Activated CD8-positive, alpha-beta memory T cell treated with anti-CD3 and anti-CD28 coated beads, Interleukin-2, amount 10 ng/mL, durations not matched to agents 7 days and 5 days (primary cell): ENCODE measurements at regions not wholly inside any gene's neighbourhood (a gene's known extent, or its start where the extent isn't known, plus 50 kb on each side); places are given as distances from the start of the nearest gene placed in this dataset.

Experiments used
- ATAC-seq: fragments of 150-1000 bp; cut with Tn5 transposase; one replicate; pipeline ENCODE4 v1.10.0; 2021; ENCODE audit warnings: moderate library complexity
- CTCF ChIA-PET: fragments of 350-600 bp; sonication (Branson Sonifier 250); formaldehyde crosslinking; loops from one replicate; lab custom pipeline; 2021; ENCODE audit warnings: antibody characterized with exemption; lab: Charles Lee
- DNase-seq: peaks from one replicate; pipeline ENCODE4 v3.0.0-alpha.2; 2020
- H3K27ac Mint-ChIP-seq: one replicate; pipeline ENCODE4 v1.8.0; 2021; ENCODE audit warnings: mild to moderate bottlenecking, mixed read lengths
- H3K27me3 Mint-ChIP-seq: one replicate; pipeline ENCODE4 v1.8.0; 2021; ENCODE audit warnings: mixed read lengths
- H3K36me3 Mint-ChIP-seq: one replicate; pipeline ENCODE4 v1.8.0; 2021; ENCODE audit warnings: mild to moderate bottlenecking, mixed read lengths
- H3K4me1 Mint-ChIP-seq: one replicate; pipeline ENCODE4 v1.8.0; 2021; ENCODE audit warnings: mixed read lengths
- H3K4me3 Mint-ChIP-seq: one replicate; pipeline ENCODE4 v1.8.0; 2021; ENCODE audit warnings: mild to moderate bottlenecking, moderate library complexity, mixed read lengths
- H3K9me3 Mint-ChIP-seq: one replicate; pipeline ENCODE4 v1.8.0; 2022; ENCODE audit warnings: low read depth, mixed read lengths

- Mint-ChIP-seq H3K4me1 (no peaks in the 10 kb centered on the region), H3K36me3 (no peaks in the 10 kb centered on the region), H3K27ac (no peak overlapping the region), H3K4me3 (no peak overlapping the region), H3K27me3 (no peaks in the 10 kb centered on the region), H3K9me3 (no peaks in the 10 kb centered on the region)
- CTCF ChIA-PET: interaction anchor here (1.5 kb wide), 1 partner anchor 15 kb away, joined by 3 read pairs; no protein-coding TSS in a partner anchor
- no peak for DNase-seq
- ATAC-seq: no peak
These were observed 824.1 kb downstream of the CCSER2 start for GRCh38 chr10:85152496-85152895.

- Mint-ChIP-seq H3K27ac (no peak overlapping the region), H3K9me3 (no peaks in the 10 kb centered on the region), H3K4me1 (no peaks in the 10 kb centered on the region), H3K27me3 (no peaks in the 10 kb centered on the region), H3K4me3 (no peak overlapping the region), H3K36me3 (no peaks in the 10 kb centered on the region)
- DNase-seq (no peak), ATAC-seq (no peak)
- CTCF ChIA-PET: interaction anchor here (1.5 kb wide), 1 partner anchor 15 kb away, joined by 3 read pairs; no protein-coding TSS in a partner anchor
These were observed 824.5 kb downstream of the CCSER2 start for GRCh38 chr10:85152911-85153310.

- ATAC-seq (no peak), DNase-seq (no peak)
- Mint-ChIP-seq H3K27me3 (no peaks in the 10 kb centered on the region), H3K9me3 (no peaks in the 10 kb centered on the region), H3K4me3 (no peak overlapping the region), H3K4me1 (no peaks in the 10 kb centered on the region), H3K27ac (no peak overlapping the region), H3K36me3 (no peaks in the 10 kb centered on the region)
- CTCF ChIA-PET: no interaction called here
These were observed 828.8 kb downstream of the CCSER2 start for GRCh38 chr10:85157206-85157605.

GRCh38 chr10:85168243-85168642 is 839.9 kb downstream of the CCSER2 start:
- no peaks in the 10 kb centered on the region for H3K27me3 Mint-ChIP-seq

GRCh38 chr10:85170026-85170425 is 841.6 kb downstream of the CCSER2 start:
- no peak overlapping the region for H3K4me3 Mint-ChIP-seq
- no peaks in the 10 kb centered on the region for H3K36me3 Mint-ChIP-seq
- no peak for ATAC-seq
- CTCF ChIA-PET: interaction anchor here (0.6 kb wide), 1 partner anchor 20 kb away, joined by 3 read pairs; no protein-coding TSS in a partner anchor
- H3K9me3 Mint-ChIP-seq: no peaks in the 10 kb centered on the region
- H3K27ac Mint-ChIP-seq: no peak overlapping the region
- no peaks in the 10 kb centered on the region for H3K4me1 Mint-ChIP-seq
- H3K27me3 Mint-ChIP-seq: no peaks in the 10 kb centered on the region
- no peak for DNase-seq

More at GRCh38 chr10:85168243-85168642, 839.9 kb downstream of the CCSER2 start:
- Mint-ChIP-seq H3K27ac (no peak overlapping the region), H3K9me3 (no peaks in the 10 kb centered on the region), H3K36me3 (no peaks in the 10 kb centered on the region), H3K4me1 (no peaks in the 10 kb centered on the region), H3K4me3 (no peak overlapping the region)
- no peak for ATAC-seq
- CTCF ChIA-PET: interaction anchor here (0.5 kb wide), 1 partner anchor 121 kb away, joined by 4 read pairs; no protein-coding TSS in a partner anchor
- DNase-seq: no peak

GRCh38 chr10:85175635-85176034 is 847.2 kb downstream of the CCSER2 start:
- Mint-ChIP-seq H3K27me3 (no peaks in the 10 kb centered on the region), H3K36me3 (no peaks in the 10 kb centered on the region), H3K9me3 (no peaks in the 10 kb centered on the region), H3K4me3 (no peak overlapping the region), H3K27ac (no peak overlapping the region), H3K4me1 (no peaks in the 10 kb centered on the region)
- DNase-seq: no peak
- CTCF ChIA-PET: no interaction called here
- no peak for ATAC-seq

- Mint-ChIP-seq H3K9me3 (no peaks in the 10 kb centered on the region), H3K4me1 (no peaks in the 10 kb centered on the region)
These were observed 849.4 kb downstream of the CCSER2 start for GRCh38 chr10:85177767-85178166.

GRCh38 chr10:85187047-85187446 is 858.7 kb downstream of the CCSER2 start:
- H3K27me3 Mint-ChIP-seq: no peaks in the 10 kb centered on the region
- no peak for DNase-seq
- no peak for ATAC-seq
- no peak overlapping the region for H3K27ac Mint-ChIP-seq
- H3K9me3 Mint-ChIP-seq: no peaks in the 10 kb centered on the region
- H3K36me3 Mint-ChIP-seq: no peaks in the 10 kb centered on the region
- CTCF ChIA-PET: no interaction called here
- no peaks in the 10 kb centered on the region for H3K4me1 Mint-ChIP-seq
- no peak overlapping the region for H3K4me3 Mint-ChIP-seq

More at GRCh38 chr10:85177767-85178166, 849.4 kb downstream of the CCSER2 start:
- CTCF ChIA-PET: no interaction called here
- H3K4me3 Mint-ChIP-seq: no peak overlapping the region
- no peak overlapping the region for H3K27ac Mint-ChIP-seq
- DNase-seq (no peak), ATAC-seq (no peak)
- no peaks in the 10 kb centered on the region for H3K36me3 Mint-ChIP-seq
- H3K27me3 Mint-ChIP-seq: no peaks in the 10 kb centered on the region

GRCh38 chr10:85188770-85189484 is 860.5 kb downstream of the CCSER2 start:
- H3K4me1 Mint-ChIP-seq: no peaks in the 10 kb centered on the region
- no peaks in the 10 kb centered on the region for H3K9me3 Mint-ChIP-seq
- H3K4me3 Mint-ChIP-seq: no peak overlapping the region
- ATAC-seq (no peak), DNase-seq (no peak)
- no peaks in the 10 kb centered on the region for H3K36me3 Mint-ChIP-seq
- CTCF ChIA-PET: no interaction called here
- no peaks in the 10 kb centered on the region for H3K27me3 Mint-ChIP-seq
- H3K27ac Mint-ChIP-seq: no peak overlapping the region

- no peaks in the 10 kb centered on the region for H3K36me3 Mint-ChIP-seq
- H3K27me3 Mint-ChIP-seq: no peaks in the 10 kb centered on the region
- H3K4me3 Mint-ChIP-seq: no peak overlapping the region
- H3K9me3 Mint-ChIP-seq: no peaks in the 10 kb centered on the region
- H3K27ac Mint-ChIP-seq: no peak overlapping the region
- DNase-seq: no peak
- ATAC-seq: no peak
- CTCF ChIA-PET: no interaction called here
- no peaks in the 10 kb centered on the region for H3K4me1 Mint-ChIP-seq
These were observed 865.4 kb downstream of the CCSER2 start for GRCh38 chr10:85193796-85194195.

- no peaks in the 10 kb centered on the region for H3K36me3 Mint-ChIP-seq
- H3K27ac Mint-ChIP-seq: no peak overlapping the region
- CTCF ChIA-PET: no interaction called here
- no peak for DNase-seq
- ATAC-seq: no peak
- H3K4me1 Mint-ChIP-seq: no peaks in the 10 kb centered on the region
- H3K27me3 Mint-ChIP-seq: no peaks in the 10 kb centered on the region
- H3K9me3 Mint-ChIP-seq: no peaks in the 10 kb centered on the region
- H3K4me3 Mint-ChIP-seq: no peak overlapping the region
These were observed 866.3 kb downstream of the CCSER2 start for GRCh38 chr10:85194706-85195105.

GRCh38 chr10:85195596-85195995 is 867.2 kb downstream of the CCSER2 start:
- H3K27me3 Mint-ChIP-seq: no peaks in the 10 kb centered on the region
- CTCF ChIA-PET: no interaction called here

GRCh38 chr10:85204814-85205213 is 876.4 kb downstream of the CCSER2 start:
- ATAC-seq (no peak), DNase-seq (no peak)
- Mint-ChIP-seq H3K9me3 (no peaks in the 10 kb centered on the region), H3K4me3 (no peak overlapping the region), H3K27me3 (no peaks in the 10 kb centered on the region), H3K36me3 (no peaks in the 10 kb centered on the region), H3K27ac (no peak overlapping the region), H3K4me1 (no peaks in the 10 kb centered on the region)
- CTCF ChIA-PET: no interaction called here

More at GRCh38 chr10:85195596-85195995, 867.2 kb downstream of the CCSER2 start:
- ATAC-seq (no peak), DNase-seq (no peak)
- Mint-ChIP-seq H3K4me1 (no peaks in the 10 kb centered on the region), H3K9me3 (no peaks in the 10 kb centered on the region), H3K36me3 (no peaks in the 10 kb centered on the region), H3K27ac (no peak overlapping the region), H3K4me3 (no peak overlapping the region)

- DNase-seq (no peak), ATAC-seq (no peak)
- Mint-ChIP-seq H3K27me3 (no peaks in the 10 kb centered on the region), H3K36me3 (no peaks in the 10 kb centered on the region), H3K27ac (no peak overlapping the region), H3K9me3 (no peaks in the 10 kb centered on the region), H3K4me1 (no peaks in the 10 kb centered on the region), H3K4me3 (no peak overlapping the region)
- CTCF ChIA-PET: no interaction called here
These were observed 884.1 kb downstream of the CCSER2 start for GRCh38 chr10:85212526-85212925.
